Omental fat pad (tissue), 3 donors: ENCODE measurements at regions not wholly inside any gene's neighbourhood (a gene's known extent, or its start where the extent isn't known, plus 50 kb on each side); places are given as distances from the start of the nearest gene placed in this dataset.

ENCODE experiments used
- ATAC-seq: fragments of 150-250 bp; one replicate; pipeline ENCODE4 v1.9.1; 2016; ENCODE audit warnings: mild to moderate bottlenecking, moderate library complexity; ENCODE audit not compliant: low FRiP score
- DNase-seq: peaks from one replicate; pipeline ENCODE4 v3.0.0-alpha.2; 2019; ENCODE audit warnings: low spot score
- TF ChIP-seq, protein P1 (sequence below), 3 donors: fragments of 450-650 bp; IDR thresholded peaks; one replicate each; pipeline ENCODE4 v1.5.1; 2016 to 2017; ENCODE audit warnings: antibody characterized with exemption in 3 of 3, mild to moderate bottlenecking in 3 of 3, moderate library complexity in 2 of 3

DNA sequence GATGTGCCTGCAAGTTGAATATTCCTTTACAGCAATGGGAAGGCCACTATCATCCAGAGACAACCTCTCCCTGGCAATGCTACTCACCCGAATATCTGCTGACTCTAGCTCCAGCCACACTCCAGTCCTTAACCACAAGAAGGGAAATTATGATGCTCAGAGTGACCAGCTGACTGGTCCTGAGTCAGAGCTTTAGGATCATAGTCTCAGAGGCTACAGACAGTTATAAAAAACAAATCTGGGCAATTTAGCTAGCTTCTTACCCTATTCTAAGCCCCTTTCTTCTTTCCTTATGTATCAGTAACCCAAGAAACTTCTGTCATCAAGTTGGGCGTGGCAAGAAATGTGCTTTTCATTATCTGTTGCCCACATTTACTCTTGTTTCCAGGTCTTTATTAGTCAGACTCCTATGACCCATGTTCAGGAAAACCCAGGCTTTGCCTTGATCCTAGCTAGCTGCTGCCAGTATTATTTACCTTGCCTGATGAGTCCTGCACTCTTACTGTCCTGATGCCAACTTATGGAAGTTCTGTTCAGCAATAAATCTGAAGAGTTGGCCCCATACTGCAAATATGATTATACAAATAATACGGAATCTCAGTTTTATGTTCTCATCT, 207.0 kb downstream of the TTLL7 start:
- ATAC-seq, result no peak
- TF ChIP-seq, protein P1, sequence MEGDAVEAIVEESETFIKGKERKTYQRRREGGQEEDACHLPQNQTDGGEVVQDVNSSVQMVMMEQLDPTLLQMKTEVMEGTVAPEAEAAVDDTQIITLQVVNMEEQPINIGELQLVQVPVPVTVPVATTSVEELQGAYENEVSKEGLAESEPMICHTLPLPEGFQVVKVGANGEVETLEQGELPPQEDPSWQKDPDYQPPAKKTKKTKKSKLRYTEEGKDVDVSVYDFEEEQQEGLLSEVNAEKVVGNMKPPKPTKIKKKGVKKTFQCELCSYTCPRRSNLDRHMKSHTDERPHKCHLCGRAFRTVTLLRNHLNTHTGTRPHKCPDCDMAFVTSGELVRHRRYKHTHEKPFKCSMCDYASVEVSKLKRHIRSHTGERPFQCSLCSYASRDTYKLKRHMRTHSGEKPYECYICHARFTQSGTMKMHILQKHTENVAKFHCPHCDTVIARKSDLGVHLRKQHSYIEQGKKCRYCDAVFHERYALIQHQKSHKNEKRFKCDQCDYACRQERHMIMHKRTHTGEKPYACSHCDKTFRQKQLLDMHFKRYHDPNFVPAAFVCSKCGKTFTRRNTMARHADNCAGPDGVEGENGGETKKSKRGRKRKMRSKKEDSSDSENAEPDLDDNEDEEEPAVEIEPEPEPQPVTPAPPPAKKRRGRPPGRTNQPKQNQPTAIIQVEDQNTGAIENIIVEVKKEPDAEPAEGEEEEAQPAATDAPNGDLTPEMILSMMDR (IDR thresholded peaks at IDR 0.05), result no peak

DNA sequence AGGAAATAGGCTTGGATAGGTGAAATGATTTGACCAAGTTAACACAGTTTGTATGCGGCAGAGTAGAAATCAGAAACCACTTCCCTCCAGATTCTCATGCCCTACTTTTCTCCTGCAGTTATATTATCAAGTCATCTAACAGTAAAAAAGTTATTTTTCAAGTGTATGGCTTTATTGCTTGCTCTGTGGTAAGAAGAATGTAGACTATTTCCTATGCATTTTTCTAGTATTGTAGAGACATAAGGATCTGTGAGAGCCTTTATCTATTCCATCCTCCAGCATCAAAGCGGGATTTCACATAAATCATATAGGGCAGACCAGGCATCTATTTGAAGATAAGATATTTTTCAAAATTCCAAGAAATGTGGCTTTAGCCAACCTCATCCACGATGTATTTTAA, 208.5 kb downstream of the TTLL7 start:
- ATAC-seq (no peak), DNase-seq (no peak)
- TF ChIP-seq, protein P1 (IDR thresholded peaks at IDR 0.05), result no peak

More for the DNA sequence above, 207.0 kb downstream of the TTLL7 start:
- DNase-seq, result no peak

DNA sequence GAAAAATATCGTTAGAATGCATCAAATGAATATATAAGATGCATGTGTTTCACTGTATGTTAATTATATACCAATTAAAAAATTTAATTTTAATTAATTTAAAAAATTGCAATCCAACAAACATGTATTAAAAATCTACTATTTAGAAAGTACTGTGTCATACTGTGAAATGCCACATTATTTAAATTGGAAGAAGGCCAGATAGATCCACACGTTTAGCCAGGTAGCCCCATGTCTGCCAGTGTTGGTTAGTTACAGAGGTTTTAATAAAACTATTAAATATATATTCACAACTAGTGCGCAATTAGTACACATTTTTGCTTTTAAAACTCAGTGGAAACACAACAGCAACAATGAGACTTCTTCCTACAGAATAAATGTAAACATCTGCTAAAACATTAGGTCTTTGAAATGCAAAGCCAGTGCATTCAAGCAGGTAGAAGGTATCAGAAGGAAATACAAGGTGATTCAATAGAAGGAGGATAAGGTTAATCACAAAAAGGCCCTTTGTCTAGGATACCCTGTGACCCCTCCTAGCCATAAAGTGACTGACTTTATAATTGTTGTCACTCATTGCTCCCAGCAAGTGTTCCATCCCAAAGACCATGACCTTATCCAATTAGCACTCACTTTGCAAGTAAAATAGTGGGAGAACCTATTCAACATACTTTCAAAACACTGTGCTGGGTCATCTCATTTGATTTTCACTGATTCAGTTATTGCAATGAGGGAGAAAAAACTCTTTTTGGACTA, 211.5 kb downstream of the TTLL7 start:
- TF ChIP-seq, protein P1 (IDR thresholded peaks at IDR 0.05), result no peak
- ATAC-seq (no peak), DNase-seq (no peak)

DNA sequence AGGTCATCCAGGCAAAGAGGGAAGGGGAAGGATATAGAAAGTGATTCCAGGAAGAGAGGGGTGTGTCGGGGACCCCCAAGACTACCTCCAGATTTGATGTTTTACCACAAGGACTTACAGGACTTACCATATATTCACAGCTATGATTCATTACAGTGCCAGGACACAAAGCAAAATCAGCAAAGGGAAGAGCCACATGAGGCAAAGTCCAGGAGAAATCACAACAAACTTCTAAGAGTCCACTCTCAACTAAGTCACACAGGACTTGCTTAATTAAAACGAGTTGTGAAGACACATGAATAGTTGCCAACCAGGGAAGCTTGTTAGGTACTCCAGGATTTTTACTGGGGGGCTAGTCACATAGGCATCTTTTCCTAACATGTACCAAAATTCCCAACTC, 217.3 kb downstream of the TTLL7 start:
- ATAC-seq (no peak), DNase-seq (no peak)
- TF ChIP-seq, protein P1 (IDR thresholded peaks at IDR 0.05), result no peak

DNA sequence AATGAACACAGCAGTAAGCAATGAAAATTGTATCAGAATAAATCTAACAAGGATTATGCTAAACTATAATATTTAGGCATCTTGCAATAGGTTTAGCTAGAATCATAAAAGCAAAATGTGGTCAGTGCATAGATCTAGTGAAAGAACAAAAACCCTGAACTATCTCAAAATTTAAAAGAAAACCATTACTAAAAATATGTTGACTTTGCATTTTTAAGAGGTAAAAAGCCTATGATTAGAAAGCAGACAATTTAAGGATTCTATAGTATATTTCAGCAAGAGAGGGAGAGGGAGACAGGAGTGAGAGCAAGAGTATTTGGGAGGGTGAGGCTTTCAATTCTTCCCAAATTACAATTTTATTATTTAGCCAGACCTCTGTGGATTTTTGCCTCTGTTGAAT, 219.4 kb downstream of the TTLL7 start:
- TF ChIP-seq, protein P1 (IDR thresholded peaks at IDR 0.05), result no peak
- DNase-seq (no peak), ATAC-seq (no peak)

DNA sequence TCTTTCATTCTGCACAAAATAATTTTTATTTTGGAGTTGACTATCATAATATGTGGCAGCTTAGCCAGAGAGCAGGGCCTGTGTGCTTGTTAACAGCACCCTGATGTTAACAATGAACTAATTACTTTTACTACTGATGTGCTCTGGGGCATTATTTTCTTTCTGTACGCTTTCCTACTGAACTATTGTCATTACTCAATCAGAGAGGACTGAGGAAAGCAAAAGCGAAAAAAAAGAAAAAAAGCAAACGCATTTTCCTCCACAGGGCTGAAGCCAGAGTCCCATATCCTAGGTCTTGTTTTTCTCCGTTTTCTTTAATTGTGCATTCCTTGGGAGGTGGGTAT, 221.2 kb downstream of the TTLL7 start:
- TF ChIP-seq, protein P1 (IDR thresholded peaks at IDR 0.05), result no peak
- DNase-seq, result no peak
- no peak for ATAC-seq
